ENCODE measurements at regions not wholly inside any gene's neighbourhood (a gene's known extent, or its start where the extent isn't known, plus 50 kb on each side); places are given as distances from the start of the nearest gene placed in this dataset.

DNA sequence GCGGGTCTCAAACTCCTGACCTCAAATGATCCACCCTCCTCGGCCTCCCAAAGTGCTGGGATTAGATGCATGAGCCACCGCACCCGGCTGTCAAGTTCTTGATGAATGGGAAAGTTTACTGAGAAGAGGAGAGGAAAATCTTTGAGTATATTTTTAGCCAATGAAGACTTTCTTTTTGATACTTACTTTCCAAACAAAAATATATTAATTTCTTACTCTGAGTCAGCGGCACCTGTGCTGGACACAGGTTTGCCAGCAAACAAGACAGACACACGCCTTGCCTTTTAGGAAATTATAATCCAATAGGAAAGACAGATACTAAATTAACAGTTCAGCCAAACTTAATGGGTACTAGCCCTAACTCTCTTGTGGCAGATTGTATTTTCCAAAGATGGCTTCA, 166.6 kb downstream of the SHQ1 start:
- DNase-seq (ENCODE audit: low read depth): no peak
- TF ChIP-seq, protein P1, sequence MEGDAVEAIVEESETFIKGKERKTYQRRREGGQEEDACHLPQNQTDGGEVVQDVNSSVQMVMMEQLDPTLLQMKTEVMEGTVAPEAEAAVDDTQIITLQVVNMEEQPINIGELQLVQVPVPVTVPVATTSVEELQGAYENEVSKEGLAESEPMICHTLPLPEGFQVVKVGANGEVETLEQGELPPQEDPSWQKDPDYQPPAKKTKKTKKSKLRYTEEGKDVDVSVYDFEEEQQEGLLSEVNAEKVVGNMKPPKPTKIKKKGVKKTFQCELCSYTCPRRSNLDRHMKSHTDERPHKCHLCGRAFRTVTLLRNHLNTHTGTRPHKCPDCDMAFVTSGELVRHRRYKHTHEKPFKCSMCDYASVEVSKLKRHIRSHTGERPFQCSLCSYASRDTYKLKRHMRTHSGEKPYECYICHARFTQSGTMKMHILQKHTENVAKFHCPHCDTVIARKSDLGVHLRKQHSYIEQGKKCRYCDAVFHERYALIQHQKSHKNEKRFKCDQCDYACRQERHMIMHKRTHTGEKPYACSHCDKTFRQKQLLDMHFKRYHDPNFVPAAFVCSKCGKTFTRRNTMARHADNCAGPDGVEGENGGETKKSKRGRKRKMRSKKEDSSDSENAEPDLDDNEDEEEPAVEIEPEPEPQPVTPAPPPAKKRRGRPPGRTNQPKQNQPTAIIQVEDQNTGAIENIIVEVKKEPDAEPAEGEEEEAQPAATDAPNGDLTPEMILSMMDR (conservative IDR thresholded peaks at IDR 0.05; ENCODE audit: low read depth, low read length): no peak
- H3K4me3 ChIP-seq (ENCODE audit: low read depth, low read length): no peak overlapping the region

DNA sequence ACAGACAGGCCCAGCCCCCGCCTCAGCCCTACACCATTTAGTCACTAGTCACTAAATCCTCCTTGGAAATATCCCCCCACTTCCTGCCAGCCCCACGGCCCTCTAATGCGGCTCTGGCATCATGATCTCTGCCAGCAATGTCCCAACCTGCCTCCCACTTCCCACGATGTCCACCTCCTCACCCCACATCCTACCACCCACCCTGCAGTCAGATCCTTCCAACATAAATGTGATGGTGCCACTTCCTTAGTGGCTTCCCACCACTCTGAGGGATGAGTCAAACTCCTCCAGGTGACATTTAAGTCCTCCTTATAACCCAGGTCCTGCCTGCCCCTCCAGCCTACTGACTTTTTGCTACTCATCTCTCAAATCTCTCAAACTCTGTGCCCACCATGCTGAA, 167.5 kb downstream of the SHQ1 start:
- DNase-seq (ENCODE audit: low read depth): no peak
- no peak overlapping the region for H3K4me3 ChIP-seq (ENCODE audit: low read depth, low read length)
- TF ChIP-seq, protein P1 (conservative IDR thresholded peaks at IDR 0.05; ENCODE audit: low read depth, low read length): no peak

DNA sequence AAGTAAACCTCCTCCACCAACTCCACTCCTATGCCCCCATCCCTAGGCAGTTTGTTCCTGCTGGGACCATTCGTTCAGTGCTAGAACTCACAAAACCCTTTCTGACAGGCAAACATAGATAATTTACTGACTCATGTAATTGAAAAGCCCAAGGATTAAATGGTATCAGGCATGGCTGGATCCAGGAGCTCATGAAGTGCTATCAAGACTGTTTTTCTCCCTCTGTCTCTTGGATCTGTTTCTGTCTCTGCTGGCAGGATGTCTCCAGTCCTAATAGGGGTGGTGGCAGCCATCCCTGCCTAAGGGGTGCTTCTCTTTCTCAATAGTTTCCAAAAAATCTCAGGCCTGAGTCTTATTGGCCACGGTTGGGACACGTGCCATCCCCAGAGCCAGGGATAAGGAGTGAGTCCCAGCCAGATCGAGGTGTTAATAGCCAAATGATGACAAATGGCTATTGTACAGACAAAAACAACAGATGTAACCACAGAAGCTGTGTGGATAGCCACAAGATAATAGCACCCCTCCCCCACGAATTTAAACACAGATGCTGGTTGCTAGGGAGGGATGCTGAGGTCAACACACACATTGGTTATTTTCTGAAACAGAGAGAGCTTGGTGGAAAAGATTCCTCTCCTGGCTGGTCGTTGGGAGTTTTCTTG, 168.6 kb downstream of the SHQ1 start:
- TF ChIP-seq, protein P1 (conservative IDR thresholded peaks at IDR 0.05; ENCODE audit: low read depth, low read length): no peak
- no peak overlapping the region for H3K4me3 ChIP-seq (ENCODE audit: low read depth, low read length)
- no peak for DNase-seq (ENCODE audit: low read depth)

DNA sequence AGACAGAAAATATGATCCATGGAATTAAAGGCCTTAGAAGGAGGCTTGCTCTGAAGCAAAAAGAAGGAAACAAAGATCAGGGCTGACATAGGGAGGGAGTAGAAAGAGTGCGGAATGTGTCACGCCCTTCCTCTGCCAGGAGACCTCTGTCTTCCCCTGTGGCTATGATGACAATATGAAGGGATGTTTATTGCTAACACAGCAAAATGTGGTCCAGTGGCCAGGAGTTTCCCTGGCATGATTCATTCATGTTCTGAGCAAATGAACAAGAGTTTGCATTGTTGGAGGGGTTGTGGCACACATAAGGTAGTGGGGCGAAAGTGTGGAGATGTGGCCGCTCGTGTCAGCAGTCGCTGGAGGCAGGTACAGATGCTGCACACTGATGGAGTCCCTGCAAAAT, 169.4 kb downstream of the SHQ1 start:
- no peak for DNase-seq (ENCODE audit: low read depth)

DNA sequence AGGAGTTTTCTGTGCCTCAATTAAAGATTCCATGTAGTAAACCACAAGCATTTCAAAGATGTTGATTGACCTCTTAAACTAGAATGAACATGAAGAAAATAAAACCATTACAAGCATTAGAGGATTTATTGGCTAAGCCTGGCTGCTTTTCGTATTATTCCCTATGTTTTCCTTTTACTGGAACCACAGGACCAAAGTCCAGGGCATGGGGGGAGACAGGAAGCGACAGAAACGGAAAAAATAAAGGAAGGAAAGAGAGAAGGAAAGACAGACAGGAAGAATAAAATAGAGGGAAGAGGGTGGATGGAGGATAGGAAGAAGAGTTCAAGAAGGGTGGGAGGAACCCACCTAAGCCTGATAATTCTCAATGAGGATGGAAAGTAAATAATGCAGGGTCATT, 169.9 kb downstream of the SHQ1 start:
- H3K4me3 ChIP-seq (ENCODE audit: low read depth, low read length): no peak overlapping the region
- TF ChIP-seq, protein P1 (conservative IDR thresholded peaks at IDR 0.05; ENCODE audit: low read depth, low read length): no peak
- no peak for DNase-seq (ENCODE audit: low read depth)

More for the DNA sequence above, 169.4 kb downstream of the SHQ1 start:
- TF ChIP-seq, protein P1 (conservative IDR thresholded peaks at IDR 0.05; ENCODE audit: low read depth, low read length): no peak
- H3K4me3 ChIP-seq (ENCODE audit: low read depth, low read length): no peak overlapping the region

- no peak overlapping the region for H3K4me3 ChIP-seq (ENCODE audit: low read depth, low read length)
- DNase-seq (ENCODE audit: low read depth): no peak
- TF ChIP-seq, protein P1 (conservative IDR thresholded peaks at IDR 0.05; ENCODE audit: low read depth, low read length): no peak
Observed at GRCh38 chr3:72675243-72675642, 173.0 kb downstream of the SHQ1 start.
